ENCODE measurements at regions not wholly inside any gene's neighbourhood (a gene's known extent, or its start where the extent isn't known, plus 50 kb on each side); places are given as distances from the start of the nearest gene placed in this dataset.
"Not testable (repeated sequence)": the region's sequence is repeated elsewhere in the genome, so short reads cannot be mapped to it uniquely, and the experiment has no call there.

DNA sequence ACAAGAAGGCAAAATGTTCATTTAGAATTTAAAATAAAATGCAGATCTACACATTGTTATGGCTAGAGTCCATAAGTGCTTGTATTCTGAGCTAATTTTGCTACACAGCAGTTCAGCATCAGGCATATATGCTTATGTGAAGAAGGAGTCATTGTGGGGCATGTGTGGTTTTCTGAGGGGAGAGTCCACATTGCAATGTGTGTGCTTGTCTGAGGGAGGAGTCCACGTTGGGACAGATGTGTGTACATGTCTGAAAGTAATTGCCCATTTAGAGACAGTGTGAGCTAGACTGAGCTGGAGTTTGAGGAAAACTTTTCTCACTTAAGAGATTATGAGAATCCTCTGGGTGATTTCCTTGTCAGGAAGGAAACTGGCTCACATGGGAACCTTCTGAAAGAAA, 767.9 kb downstream of the TMEM121 start:
- no peaks in the 10 kb centered on the region for H3K4me1 ChIP-seq
- WGBS, 5 donors = 0 to 7% (median 3%) methylated on average over 1 of the region's 1 CpG
- H3K27me3 ChIP-seq = peaks cover 0 to 9% (median 0%) of the 10 kb centered on the region in 3 donors
- no peaks in the 10 kb centered on the region for H3K36me3 ChIP-seq
- DNase-seq = no peak
- no peak overlapping the region for H3K27ac ChIP-seq
- intact Hi-C loops (cut with DNase I; ENCODE audit: low total_unique reads) = no loop called here
- TF ChIP-seq EP300 (IDR thresholded peaks at IDR 0.05) (no peak), POLR2AphosphoS5 (IDR thresholded peaks at IDR 0.05) (no peak), POLR2A (IDR thresholded peaks at IDR 0.05) (no peak)
- TF ChIP-seq, protein P1, sequence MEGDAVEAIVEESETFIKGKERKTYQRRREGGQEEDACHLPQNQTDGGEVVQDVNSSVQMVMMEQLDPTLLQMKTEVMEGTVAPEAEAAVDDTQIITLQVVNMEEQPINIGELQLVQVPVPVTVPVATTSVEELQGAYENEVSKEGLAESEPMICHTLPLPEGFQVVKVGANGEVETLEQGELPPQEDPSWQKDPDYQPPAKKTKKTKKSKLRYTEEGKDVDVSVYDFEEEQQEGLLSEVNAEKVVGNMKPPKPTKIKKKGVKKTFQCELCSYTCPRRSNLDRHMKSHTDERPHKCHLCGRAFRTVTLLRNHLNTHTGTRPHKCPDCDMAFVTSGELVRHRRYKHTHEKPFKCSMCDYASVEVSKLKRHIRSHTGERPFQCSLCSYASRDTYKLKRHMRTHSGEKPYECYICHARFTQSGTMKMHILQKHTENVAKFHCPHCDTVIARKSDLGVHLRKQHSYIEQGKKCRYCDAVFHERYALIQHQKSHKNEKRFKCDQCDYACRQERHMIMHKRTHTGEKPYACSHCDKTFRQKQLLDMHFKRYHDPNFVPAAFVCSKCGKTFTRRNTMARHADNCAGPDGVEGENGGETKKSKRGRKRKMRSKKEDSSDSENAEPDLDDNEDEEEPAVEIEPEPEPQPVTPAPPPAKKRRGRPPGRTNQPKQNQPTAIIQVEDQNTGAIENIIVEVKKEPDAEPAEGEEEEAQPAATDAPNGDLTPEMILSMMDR (IDR thresholded peaks at IDR 0.05) = no peak
- H3K9me3 ChIP-seq = peaks cover 0 to 16% (median 4%) of the 10 kb centered on the region in 4 donors
- no peak overlapping the region for H3K4me3 ChIP-seq

DNA sequence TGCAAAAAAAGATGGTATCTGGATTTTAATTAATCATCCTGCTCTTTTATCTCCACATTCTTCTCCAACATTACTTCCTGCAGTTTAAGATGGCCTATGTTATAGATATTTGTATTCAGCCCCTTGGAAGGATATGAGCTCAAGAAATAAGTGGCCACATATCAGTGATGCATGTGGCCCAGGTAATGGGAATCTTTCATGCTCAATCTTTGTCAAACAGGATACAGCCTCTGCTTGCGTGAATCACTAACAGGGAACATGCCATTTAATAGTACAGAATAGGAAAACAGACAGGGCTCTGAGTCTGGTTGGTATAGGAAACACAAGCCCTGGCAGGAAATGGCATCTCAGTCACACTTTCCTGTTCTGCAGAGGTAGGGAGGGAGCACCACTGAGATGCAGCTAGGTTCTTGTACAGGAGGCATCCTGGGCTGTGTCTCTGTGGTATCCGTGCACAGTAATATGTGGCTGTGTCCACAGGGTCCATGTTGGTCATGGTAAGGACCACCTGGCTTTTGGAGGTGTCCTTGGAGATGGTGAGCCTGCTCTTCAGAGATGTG, 774.6 kb downstream of the TMEM121 start:
- H3K9me3 ChIP-seq = peaks cover 0 to 16% (median 4%) of the 10 kb centered on the region in 4 donors
- H3K27me3 ChIP-seq; H3K27ac ChIP-seq; H3K4me3 ChIP-seq; intact Hi-C loops (cut with DNase I; ENCODE audit: low total_unique reads); H3K4me1 ChIP-seq; DNase-seq; H3K36me3 ChIP-seq: not testable (repeated sequence)
- WGBS, 5 donors = 38 to 71% (median 53%) methylated on average over 1 to 2 of the region's 2 CpGs

DNA sequence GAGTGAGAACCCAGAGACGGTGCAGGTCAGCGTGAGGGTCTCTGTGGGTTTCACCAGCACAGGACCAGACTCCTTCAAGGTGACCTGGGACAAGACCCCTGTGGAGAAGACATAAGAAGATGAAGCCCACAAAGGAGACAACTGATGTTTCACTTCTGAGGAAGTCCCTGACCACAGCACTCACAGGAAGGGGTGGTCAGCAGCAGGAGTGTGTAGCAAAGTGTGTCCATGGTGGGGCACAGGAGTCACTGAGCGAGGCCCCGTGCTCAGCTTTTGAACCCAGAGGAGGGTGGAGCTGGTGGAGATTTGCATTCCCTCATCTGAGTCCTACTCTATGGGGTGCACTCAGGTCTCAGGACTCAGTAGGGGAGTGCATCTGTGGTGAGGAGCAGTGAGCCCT, 775.2 kb downstream of the TMEM121 start:
- H3K4me3 ChIP-seq; H3K4me1 ChIP-seq; intact Hi-C loops (cut with DNase I; ENCODE audit: low total_unique reads); H3K27me3 ChIP-seq; H3K36me3 ChIP-seq; DNase-seq; H3K27ac ChIP-seq: not testable (repeated sequence)
- 71 to 88% (median 75%) methylated on average over 3 to 4 of the region's 4 CpGs for WGBS, 5 donors
- peaks cover 0 to 16% (median 4%) of the 10 kb centered on the region in 4 donors for H3K9me3 ChIP-seq

DNA sequence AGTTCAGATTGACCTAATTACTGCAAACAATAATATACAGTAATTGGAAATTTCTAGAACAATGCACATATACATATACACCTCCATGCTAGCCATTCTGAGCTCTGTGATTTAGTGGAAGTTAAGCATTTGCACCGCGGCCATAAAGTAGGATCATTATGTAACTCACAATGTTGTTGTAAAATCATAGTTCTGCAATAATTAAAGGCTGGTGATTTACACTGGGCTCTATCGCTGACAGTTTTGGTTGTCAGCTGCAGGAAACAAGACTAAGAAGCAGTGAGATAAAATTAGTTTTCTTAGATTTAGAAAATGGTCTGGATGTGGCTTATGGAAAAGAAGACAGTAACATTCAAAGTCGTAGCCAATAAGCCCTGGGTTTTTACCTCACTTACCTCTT, 776.3 kb downstream of the TMEM121 start:
- peaks cover 0 to 9% (median 8%) of the 10 kb centered on the region in 3 donors for H3K27me3 ChIP-seq
- H3K9me3 ChIP-seq = peaks cover 0 to 16% (median 2%) of the 10 kb centered on the region in 4 donors
- no peaks in the 10 kb centered on the region for H3K36me3 ChIP-seq
- H3K27ac ChIP-seq = no peak overlapping the region
- H3K4me3 ChIP-seq = no peak overlapping the region
- 40 to 63% (median 54%) methylated on average over 4 of the region's 4 CpGs for WGBS, 5 donors
- intact Hi-C loops (cut with DNase I; ENCODE audit: low total_unique reads) = no loop called here
- DNase-seq = no peak
- H3K4me1 ChIP-seq = no peaks in the 10 kb centered on the region
- TF ChIP-seq POLR2A (IDR thresholded peaks at IDR 0.05) (no peak), EP300 (IDR thresholded peaks at IDR 0.05) (no peak), POLR2AphosphoS5 (IDR thresholded peaks at IDR 0.05) (no peak)
- TF ChIP-seq, protein P1 (IDR thresholded peaks at IDR 0.05) = no peak

DNA sequence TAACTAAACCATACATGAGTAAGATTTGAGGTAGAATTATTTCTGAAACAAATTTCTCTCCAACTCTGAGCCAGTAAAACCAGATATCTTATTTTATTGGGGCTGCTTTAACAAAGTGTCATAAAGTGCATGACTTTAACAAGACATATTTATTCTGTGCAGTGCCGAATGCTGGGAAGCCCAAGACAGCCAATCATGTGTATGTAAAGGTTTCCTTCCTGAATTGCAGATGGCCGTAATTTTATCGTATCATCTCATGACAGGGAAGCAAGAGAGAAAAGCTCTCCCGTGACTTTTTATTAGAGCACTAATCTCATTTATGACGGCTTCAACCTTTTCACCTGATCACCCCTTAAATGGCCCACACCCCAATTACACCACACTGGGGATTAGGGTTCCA, 777.9 kb downstream of the TMEM121 start:
- Histone ChIP-seq H3K36me3 (no peaks in the 10 kb centered on the region), H3K4me3 (no peak overlapping the region), H3K9me3 (peaks cover 0 to 6% (median under 1%) of the 10 kb centered on the region in 4 donors), H3K27me3 (peaks cover 0 to 9% (median 8%) of the 10 kb centered on the region in 3 donors), H3K27ac (no peak overlapping the region), H3K4me1 (no peaks in the 10 kb centered on the region)
- intact Hi-C loops (cut with DNase I; ENCODE audit: low total_unique reads) = no loop called here
- WGBS, 5 donors = 65 to 80% (median 72%) methylated on average over 5 of the region's 5 CpGs
- TF ChIP-seq POLR2AphosphoS5 (IDR thresholded peaks at IDR 0.05) (no peak), POLR2A (IDR thresholded peaks at IDR 0.05) (no peak), EP300 (IDR thresholded peaks at IDR 0.05) (no peak)
- TF ChIP-seq, protein P1 (IDR thresholded peaks at IDR 0.05) = no peak
- no peak for DNase-seq

Measured in stomach (tissue), 8 donors.